K562 (cell line): ENCODE measurements at regions not wholly inside any gene's neighbourhood (a gene's known extent, or its start where the extent isn't known, plus 50 kb on each side); places are given as distances from the start of the nearest gene placed in this dataset.

Experiments used
- ATF3 ChIP-seq, 2 experiments: fragments of 450-650 bp in 1 of 2; sonication (generic) in 1 of 2; formaldehyde crosslinking in 1 of 2; IDR thresholded peaks in 1 of 2; conservative IDR thresholded peaks in 1 of 2; 2 replicates each; pipeline versions ENCODE4 v1.6.1 to v1.8.1; 2016 to 2023; ENCODE audit warnings: mild to moderate bottlenecking in 2 of 2, moderate library complexity in 2 of 2, inconsistent platforms in 1 of 2, missing genetic modification reagents in 1 of 2
- ATF7 ChIP-seq: fragments of 450-650 bp; IDR thresholded peaks from 2 replicates; pipeline ENCODE4 v1.7.1; 2014; ENCODE audit warnings: mild to moderate bottlenecking, moderate library complexity
- CEBPG ChIP-seq, 3 experiments: fragments of 200-800 bp in 1 of 3; sonication (Bioruptor generic) in 1 of 3; sonication (generic) in 1 of 3; formaldehyde crosslinking in 1 of 3; IDR thresholded peaks in 2 of 3; conservative IDR thresholded peaks in 1 of 3; 2 replicates each; pipeline versions ENCODE4 v1.6.1 to v1.8.0; 2016 to 2022; ENCODE audit warnings: missing compliant biosample characterization in 2 of 3, missing genetic modification characterization in 2 of 3, mild to moderate bottlenecking in 1 of 3, missing genetic modification reagents in 1 of 3
- CHD2 ChIP-seq: IDR thresholded peaks from 2 replicates; pipeline ENCODE4 v1.6.1; 2011; ENCODE audit warnings: low read depth, low read length
- CTCFL ChIP-seq: IDR thresholded peaks from 2 replicates; pipeline ENCODE4 v1.6.1; 2011; ENCODE audit warnings: borderline replicate concordance, low read depth, mild to moderate bottlenecking, moderate library complexity, low read length; ENCODE audit not compliant: insufficient read depth, poor library complexity, severe bottlenecking
- HSF4 ChIP-seq: fragments of 250-450 bp; sonication (Bioruptor Pico); IDR thresholded peaks from 2 replicates; pipeline ENCODE4 v2.1.2; 2022; ENCODE audit warnings: mild to moderate bottlenecking, moderate library complexity, borderline replicate concordance
- MEF2D ChIP-seq: conservative IDR thresholded peaks from 2 replicates; pipeline ENCODE4 v1.6.1; 2016; ENCODE audit warnings: low read depth, missing genetic modification characterization, missing compliant biosample characterization
- NR2C2 ChIP-seq, 2 experiments: fragments of 200-800 bp in 1 of 2; sonication (Bioruptor generic) in 1 of 2; sonication (generic) in 1 of 2; formaldehyde crosslinking in 1 of 2; IDR thresholded peaks; 2 replicates each; pipeline versions ENCODE4 v1.6.1 to v1.8.0; 2016 to 2022; ENCODE audit warnings: mild to moderate bottlenecking in 1 of 2, missing compliant biosample characterization in 1 of 2, missing genetic modification characterization in 1 of 2, missing genetic modification reagents in 1 of 2
- NRF1 ChIP-seq, 2 experiments: fragments of 450-650 bp; IDR thresholded peaks in 1 of 2; conservative IDR thresholded peaks in 1 of 2; 2 replicates each; pipeline ENCODE4 v1.6.1; 2014; ENCODE audit warnings: mild to moderate bottlenecking in 2 of 2
- POLR2A ChIP-seq: fragments of 450-650 bp; conservative IDR thresholded peaks from 2 replicates; pipeline ENCODE4 v1.6.1; 2016
- PTBP1 ChIP-seq: fragments of 200-400 bp; formaldehyde crosslinking; IDR thresholded peaks from 2 replicates; pipeline ENCODE4 v1.6.1; 2017; ENCODE audit warnings: low read depth, low read length
- PYGO2 ChIP-seq: fragments of 450-650 bp; IDR thresholded peaks from 2 replicates; pipeline ENCODE4 v1.6.1; 2016; ENCODE audit warnings: mild to moderate bottlenecking, missing genetic modification characterization, moderate library complexity, missing compliant biosample characterization
- ZNF3 ChIP-seq: fragments of 250-450 bp; sonication (Bioruptor Pico); IDR thresholded peaks from 2 replicates; pipeline ENCODE4 v1.5.0; 2021; ENCODE audit warnings: mild to moderate bottlenecking, moderate library complexity

GRCh38 chr10:3704565-3705325 lies 80.3 kb downstream of the KLF6 start (continued):
- TF ChIP-seq PTBP1 (no peak), NR2C2 (CRISPR knock-in tag; IDR thresholded peaks at IDR 0.05) (no peak), NR2C2 (tag; IDR thresholded peaks at IDR 0.05) (peak; percentile 30; the same call in 1 of the 2 replicates), ATF7 (no peak), MEF2D (peak; percentile 55; the same call in 1 of the 2 replicates), ZNF3 (CRISPR knock-in tag) (no peak), CTCFL (no peak), PYGO2 (tag) (no peak), CHD2 (no peak), POLR2A (no peak), HSF4 (CRISPR knock-in tag) (no peak), ATF3 (IDR thresholded peaks at IDR 0.05) (peak; percentile 34; the same call in 1 of the 2 replicates), ATF3 (CRISPR knock-in tag; conservative IDR thresholded peaks at IDR 0.05) (no peak), NRF1 (conservative IDR thresholded peaks at IDR 0.05 in 1 of 2, IDR thresholded peaks at IDR 0.05 in 1 of 2) (no peak), CEBPG (CRISPR knock-in tag; IDR thresholded peaks at IDR 0.05) (peak; percentile 45; the same call in 1 of the 2 replicates), CEBPG (tag; conservative IDR thresholded peaks at IDR 0.05 in 1 of 2, IDR thresholded peaks at IDR 0.05 in 1 of 2) (peak in 1 of 2 experiments; percentile 58; a peak in 2 of 4 replicates)
- TF ChIP-seq, all 486 proteins: peak for 12
